Cardiac muscle cell (in vitro differentiated cells and primary cell): ENCODE measurements at regions not wholly inside any gene's neighbourhood (a gene's known extent, or its start where the extent isn't known, plus 50 kb on each side); places are given as distances from the start of the nearest gene placed in this dataset.

Source experiments
- DNase-seq, 2 donors: peaks; one replicate each; pipeline versions ENCODE4 v3.0.0 to v3.0.0-alpha.2; 2010 to 2017; ENCODE audit warnings: low read depth in 1 of 2, low spot score in 1 of 2
- H3K27ac ChIP-seq: fragments of 200-600 bp; sonication (generic); 2 replicates; pipeline ENCODE4 v1.5.1; 2016
- H3K27me3 ChIP-seq: fragments of 200-600 bp; sonication (generic); 2 replicates; pipeline ENCODE4 v1.6.0; 2016; ENCODE audit warnings: control low read depth
- H3K36me3 ChIP-seq: fragments of 200-600 bp; sonication (generic); 2 replicates; pipeline ENCODE4 v1.5.1; 2016; ENCODE audit warnings: control low read depth
- H3K4me1 ChIP-seq: fragments of 200-600 bp; sonication (generic); 2 replicates; pipeline ENCODE4 v1.8.1; 2017; ENCODE audit warnings: low read depth, mild to moderate bottlenecking, mixed run types
- H3K4me3 ChIP-seq: fragments of 200-600 bp; sonication (generic); 2 replicates; pipeline ENCODE4 v1.5.1; 2016; ENCODE audit warnings: mild to moderate bottlenecking
- H3K9me3 ChIP-seq: fragments of 200-600 bp; sonication (generic); 2 replicates; pipeline ENCODE4 v1.5.1; 2017; ENCODE audit warnings: low read depth, mild to moderate bottlenecking, control low read depth
- TF ChIP-seq, protein P1 (sequence below): IDR thresholded peaks from 2 replicates; pipeline ENCODE4 v1.5.1; 2012; ENCODE audit warnings: low read depth, mild to moderate bottlenecking, low read length

DNA sequence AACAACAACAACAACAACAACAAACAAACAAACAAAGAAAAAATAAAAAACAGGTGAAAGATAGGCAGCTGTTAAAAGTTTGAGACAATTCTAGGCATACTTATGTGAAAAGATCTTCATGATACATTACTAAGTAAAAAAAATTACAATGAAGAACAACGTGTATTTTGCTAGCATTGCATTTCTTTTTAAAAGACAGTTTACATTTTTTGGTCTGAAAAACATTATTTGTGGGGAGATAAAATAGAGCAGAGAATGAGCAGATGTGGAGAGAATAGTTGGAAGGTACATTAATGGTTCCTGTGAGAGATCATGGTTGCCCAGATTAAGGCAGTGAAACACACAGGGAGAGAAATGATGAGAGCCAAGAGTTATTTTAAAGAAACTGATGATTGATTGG, 210.2 kb upstream of the MKLN1 start:
- TF ChIP-seq, protein P1, sequence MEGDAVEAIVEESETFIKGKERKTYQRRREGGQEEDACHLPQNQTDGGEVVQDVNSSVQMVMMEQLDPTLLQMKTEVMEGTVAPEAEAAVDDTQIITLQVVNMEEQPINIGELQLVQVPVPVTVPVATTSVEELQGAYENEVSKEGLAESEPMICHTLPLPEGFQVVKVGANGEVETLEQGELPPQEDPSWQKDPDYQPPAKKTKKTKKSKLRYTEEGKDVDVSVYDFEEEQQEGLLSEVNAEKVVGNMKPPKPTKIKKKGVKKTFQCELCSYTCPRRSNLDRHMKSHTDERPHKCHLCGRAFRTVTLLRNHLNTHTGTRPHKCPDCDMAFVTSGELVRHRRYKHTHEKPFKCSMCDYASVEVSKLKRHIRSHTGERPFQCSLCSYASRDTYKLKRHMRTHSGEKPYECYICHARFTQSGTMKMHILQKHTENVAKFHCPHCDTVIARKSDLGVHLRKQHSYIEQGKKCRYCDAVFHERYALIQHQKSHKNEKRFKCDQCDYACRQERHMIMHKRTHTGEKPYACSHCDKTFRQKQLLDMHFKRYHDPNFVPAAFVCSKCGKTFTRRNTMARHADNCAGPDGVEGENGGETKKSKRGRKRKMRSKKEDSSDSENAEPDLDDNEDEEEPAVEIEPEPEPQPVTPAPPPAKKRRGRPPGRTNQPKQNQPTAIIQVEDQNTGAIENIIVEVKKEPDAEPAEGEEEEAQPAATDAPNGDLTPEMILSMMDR = no peak

DNA sequence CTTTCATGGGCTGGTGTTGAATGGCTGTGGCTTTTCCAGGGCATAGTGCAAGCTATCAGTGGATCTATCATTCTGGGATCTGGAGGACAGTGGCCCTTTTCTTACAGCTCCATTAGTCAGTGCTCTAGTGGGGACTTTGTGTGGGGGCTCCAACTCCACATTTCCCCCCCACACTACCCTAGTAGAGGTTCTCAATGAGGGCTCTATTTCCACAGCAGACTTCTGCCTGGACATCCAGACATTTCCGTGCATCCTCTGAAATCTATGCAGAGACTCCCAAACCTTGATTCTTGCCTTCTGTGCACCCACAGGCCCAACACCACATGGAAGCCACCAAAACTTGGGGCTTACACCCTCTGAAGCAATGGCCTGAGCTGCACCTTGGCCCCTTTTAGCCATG, 208.3 kb upstream of the MKLN1 start:
- Histone ChIP-seq H3K9me3 (no peaks in the 10 kb centered on the region), H3K27me3 (peaks cover 11% of the 10 kb centered on the region), H3K27ac (no peak overlapping the region), H3K36me3 (no peaks in the 10 kb centered on the region), H3K4me3 (no peak overlapping the region), H3K4me1 (no peaks in the 10 kb centered on the region)
- DNase-seq = no peak
- TF ChIP-seq, protein P1 = no peak

More for the DNA sequence above, 210.2 kb upstream of the MKLN1 start:
- Histone ChIP-seq H3K27ac (no peak overlapping the region), H3K4me3 (no peak overlapping the region), H3K36me3 (no peaks in the 10 kb centered on the region), H3K4me1 (no peaks in the 10 kb centered on the region), H3K9me3 (no peaks in the 10 kb centered on the region), H3K27me3 (peaks cover 20% of the 10 kb centered on the region)
- no peak for DNase-seq

- TF ChIP-seq, protein P1 = no peak
- no peaks in the 10 kb centered on the region for H3K9me3 ChIP-seq
- H3K27ac ChIP-seq = no peak overlapping the region
- no peaks in the 10 kb centered on the region for H3K4me1 ChIP-seq
- DNase-seq = no peak
- no peaks in the 10 kb centered on the region for H3K27me3 ChIP-seq
- H3K4me3 ChIP-seq = no peak overlapping the region
- no peaks in the 10 kb centered on the region for H3K36me3 ChIP-seq
These were observed 205.3 kb upstream of the MKLN1 start for GRCh38 chr7:131122394-131122793.

- no peak for DNase-seq
- H3K4me1 ChIP-seq = no peaks in the 10 kb centered on the region
- H3K4me3 ChIP-seq = no peak overlapping the region
- TF ChIP-seq, protein P1 = no peak
- H3K27me3 ChIP-seq = no peaks in the 10 kb centered on the region
- no peaks in the 10 kb centered on the region for H3K36me3 ChIP-seq
- H3K9me3 ChIP-seq = no peaks in the 10 kb centered on the region
- H3K27ac ChIP-seq = no peak overlapping the region
These were observed 203.6 kb upstream of the MKLN1 start for GRCh38 chr7:131124001-131124629.

GRCh38 chr7:131124867-131125266, 202.8 kb upstream of the MKLN1 start:
- Histone ChIP-seq H3K9me3 (no peaks in the 10 kb centered on the region), H3K27ac (no peak overlapping the region), H3K4me3 (no peak overlapping the region), H3K27me3 (no peaks in the 10 kb centered on the region), H3K36me3 (no peaks in the 10 kb centered on the region), H3K4me1 (no peaks in the 10 kb centered on the region)
- no peak for DNase-seq
- TF ChIP-seq, protein P1 = no peak
